Endothelial cell of umbilical vein (primary cell): ENCODE measurements at regions not wholly inside any gene's neighbourhood (a gene's known extent, or its start where the extent isn't known, plus 50 kb on each side); places are given as distances from the start of the nearest gene placed in this dataset.

ENCODE experiments used
- BruUV-seq: library from RNA; stranded (reverse); fragments of 400-500 nt; replicated peaks from 2 replicates; lab custom pipeline; 2021; lab: Mats Ljungman, UMichigan
- CTCF ChIA-PET: fragments of 300-600, 350-600 bp; sonication (Branson Sonifier 250); formaldehyde crosslinking; loops from one replicate; lab custom pipeline; 2021; ENCODE audit warnings: antibody characterized with exemption, inconsistent platforms; lab: Charles Lee
- POLR2A ChIA-PET: fragments of 300-600, 350-600 bp; sonication (Branson Sonifier 250); formaldehyde crosslinking; loops from one replicate; lab custom pipeline; 2021; ENCODE audit warnings: antibody characterized with exemption, inconsistent platforms; lab: Charles Lee
- DNase-seq: peaks from one replicate; pipeline ENCODE4 v3.0.0-alpha.2; 2011; ENCODE audit warnings: low read depth, low spot score
- FAIRE-seq: peaks from 2 replicates; lab custom pipeline; 2011; peaks lifted over from hg19 to GRCh38; lab: Jason Lieb, UNC
- H2AFZ ChIP-seq: 2 replicates; pipeline ENCODE4 v1.6.0; 2012; ENCODE audit warnings: low read depth, low read length, control low read depth, inconsistent platforms
- H3K27ac ChIP-seq: 2 replicates; pipeline ENCODE4 v1.5.1; 2011; ENCODE audit warnings: low read depth, mild to moderate bottlenecking, control low read depth, low read length, moderate library complexity; ENCODE audit not compliant: insufficient read depth
- H3K27me3 ChIP-seq, 2 experiments: 2 replicates each; pipeline versions ENCODE4 v1.6.0 to v1.6.1; 2011; ENCODE audit warnings: low read length in 2 of 2, mixed read lengths in 1 of 2; ENCODE audit not compliant: control insufficient read depth in 2 of 2, insufficient read depth in 2 of 2
- H3K36me3 ChIP-seq, 2 experiments: 2 replicates in 1 of 2; 3 replicates in 1 of 2; pipeline ENCODE4 v1.5.1; 2011; ENCODE audit warnings: low read length in 2 of 2, mild to moderate bottlenecking in 1 of 2, moderate library complexity in 1 of 2; ENCODE audit not compliant: control insufficient read depth in 2 of 2, insufficient read depth in 2 of 2; ENCODE audit errors: extremely low read depth in 1 of 2
- H3K4me1 ChIP-seq: 3 replicates; pipeline ENCODE4 v1.5.1; 2011; ENCODE audit warnings: mild to moderate bottlenecking, low read length; ENCODE audit not compliant: control insufficient read depth, insufficient read depth; ENCODE audit errors: extremely low read depth
- H3K4me2 ChIP-seq: 2 replicates; pipeline ENCODE4 v1.6.1; 2011; ENCODE audit warnings: low read length, control low read depth, mixed read lengths; ENCODE audit not compliant: insufficient read depth
- H3K4me3 ChIP-seq, 3 experiments: fragments of 200-600 bp in 1 of 3; sonication (generic), shearing (Covaris generic) in 1 of 3; replicated peaks in 1 of 3; 2 replicates each; pipeline ENCODE4 v1.5.1; 2011 to 2016; ENCODE audit warnings: control low read depth in 3 of 3, low read length in 3 of 3, mild to moderate bottlenecking in 2 of 3, inconsistent platforms in 1 of 3, low read depth in 1 of 3, moderate library complexity in 1 of 3; ENCODE audit not compliant: insufficient read depth in 1 of 3
- H3K79me2 ChIP-seq: 2 replicates; pipeline ENCODE4 v1.6.0; 2012; ENCODE audit warnings: low read length, inconsistent platforms; ENCODE audit not compliant: control insufficient read depth, insufficient read depth
- H3K9ac ChIP-seq: replicated peaks from 2 replicates; pipeline ENCODE3; 2011; ENCODE audit warnings: low read length, control low read depth; ENCODE audit not compliant: insufficient read depth; ENCODE audit errors: extremely low read depth
- H3K9me1 ChIP-seq: replicated peaks from 3 replicates; pipeline ENCODE4 v1.6.0; 2011; ENCODE audit warnings: mild to moderate bottlenecking, low read length; ENCODE audit not compliant: control insufficient read depth, insufficient read depth; ENCODE audit errors: extremely low read depth
- H3K9me3 ChIP-seq: replicated peaks from 2 replicates; pipeline ENCODE4 v1.5.1; 2012; ENCODE audit warnings: low read length, inconsistent platforms; ENCODE audit not compliant: control insufficient read depth, insufficient read depth
- H4K20me1 ChIP-seq: replicated peaks from 2 replicates; pipeline ENCODE3; 2011; ENCODE audit warnings: mild to moderate bottlenecking, low read length; ENCODE audit not compliant: control insufficient read depth, insufficient read depth; ENCODE audit errors: extremely low read depth
- CTCF ChIP-seq, 2 donors: IDR thresholded peaks; 1 replicate in 1 of 2; 2 replicates in 1 of 2; pipeline ENCODE4 v1.5.1; 2011; ENCODE audit warnings: low read length in 2 of 2, mild to moderate bottlenecking in 2 of 2, moderate library complexity in 2 of 2, control low read depth in 1 of 2, inconsistent platforms in 1 of 2, low read depth in 1 of 2; ENCODE audit not compliant: insufficient read depth in 1 of 2; ENCODE audit errors: extremely low read depth in 1 of 2
- EZH2 ChIP-seq: IDR thresholded peaks from 2 replicates; pipeline ENCODE4 v1.6.1; 2012; ENCODE audit warnings: borderline replicate concordance, low read depth, mild to moderate bottlenecking, moderate library complexity, low read length, inconsistent platforms; ENCODE audit not compliant: severe bottlenecking
- FOS ChIP-seq: IDR thresholded peaks from 2 replicates; pipeline ENCODE4 v1.6.1; 2011; ENCODE audit warnings: mild to moderate bottlenecking, low read length, moderate library complexity, borderline replicate concordance; ENCODE audit not compliant: insufficient read depth
- GATA2 ChIP-seq: IDR thresholded peaks from 2 replicates; pipeline ENCODE4 v1.7.0; 2011; ENCODE audit warnings: low read depth, mild to moderate bottlenecking, moderate library complexity, mixed read lengths, low read length; ENCODE audit not compliant: insufficient read length, insufficient read depth
- JUN ChIP-seq: IDR thresholded peaks from 2 replicates; pipeline ENCODE4 v1.6.1; 2011; ENCODE audit warnings: borderline replicate concordance, low read depth; ENCODE audit not compliant: insufficient read length, insufficient read depth
- MAX ChIP-seq: IDR thresholded peaks from 2 replicates; pipeline ENCODE4 v1.6.1; 2011; ENCODE audit not compliant: insufficient read depth, insufficient read length
- MYC ChIP-seq: IDR thresholded peaks from one replicate; pipeline ENCODE4 v1.6.1; 2011; ENCODE audit warnings: mild to moderate bottlenecking, low read depth, low read length
- POLR2A ChIP-seq: IDR thresholded peaks from 2 replicates; pipeline ENCODE4 v1.6.1; 2012; ENCODE audit warnings: low read depth, mild to moderate bottlenecking, control low read depth, low read length
- POLR2AphosphoS5 ChIP-seq: IDR thresholded peaks from 2 replicates; pipeline ENCODE4 v1.6.1; 2012; ENCODE audit warnings: low read depth, mild to moderate bottlenecking, control low read depth, low read length, moderate library complexity; ENCODE audit not compliant: insufficient read depth
- dilution Hi-C: fragments of 300-500 bp; cut with MboI; formaldehyde crosslinking; loops from one replicate; pipeline ENCODE4 v1.15.0; 2019; ENCODE audit warnings: low sequenced_read_pairs; ENCODE audit not compliant: extremely low pct_ligation_motif_present
- intact Hi-C: fragments of 100-400 bp; cut with micrococcal nuclease; formaldehyde crosslinking; loops from one replicate; pipeline ENCODE4 v1.10.0; 2022

- BruUV-seq = no TSS peak
- DNase-seq (no peak), FAIRE-seq (no peak)
- POLR2A ChIA-PET = no interaction called here
- H3K9me3 ChIP-seq = peaks cover 2% of the 10 kb centered on the region
- dilution Hi-C loops = no loop called here
- H3K27ac ChIP-seq = no peak overlapping the region
- no peaks in the 10 kb centered on the region for H4K20me1 ChIP-seq
- no peaks in the 10 kb centered on the region for H3K79me2 ChIP-seq
- H3K9ac ChIP-seq = no peak overlapping the region
- H3K4me3 ChIP-seq = no peak overlapping the region
- H3K4me2 ChIP-seq = no peak overlapping the region
- no peak for TF ChIP-seq GATA2
- TF ChIP-seq JUN = no peak
- TF ChIP-seq CTCF (IDR thresholded peaks at IDR 0.05; ENCODE audit: extremely low read depth in 1 of 2, insufficient read depth in 1 of 2, low read depth in 1 of 2, low read length in 2 of 2) = no peak
- TF ChIP-seq MYC = no peak
- TF ChIP-seq POLR2A = no peak
- no peaks in the 10 kb centered on the region for H3K27me3 ChIP-seq
- H2AFZ ChIP-seq = no peak overlapping the region
- no peaks in the 10 kb centered on the region for H3K36me3 ChIP-seq
- intact Hi-C loops = no loop called here
- H3K9me1 ChIP-seq = no peaks in the 10 kb centered on the region
- H3K4me1 ChIP-seq = no peaks in the 10 kb centered on the region
- CTCF ChIA-PET = no interaction called here
Measured at GRCh38 chr7:85954961-85955360, 688.7 kb upstream of the GRM3 start.

- Histone ChIP-seq H3K4me1 (no peaks in the 10 kb centered on the region), H2AFZ (no peak overlapping the region), H3K9me1 (no peaks in the 10 kb centered on the region), H3K27ac (no peak overlapping the region), H3K4me3 (no peak overlapping the region), H3K79me2 (no peaks in the 10 kb centered on the region), H3K27me3 (no peaks in the 10 kb centered on the region), H3K36me3 (no peaks in the 10 kb centered on the region), H4K20me1 (no peaks in the 10 kb centered on the region), H3K9ac (no peak overlapping the region), H3K9me3 (peaks cover 2% of the 10 kb centered on the region), H3K4me2 (no peak overlapping the region)
- dilution Hi-C loops (no loop called here), intact Hi-C loops (no loop called here)
- ChIA-PET CTCF (no interaction called here), POLR2A (no interaction called here)
- no peak for FAIRE-seq
- no peak for TF ChIP-seq POLR2AphosphoS5
- no peak for TF ChIP-seq MYC
- TF ChIP-seq FOS = no peak
- TF ChIP-seq GATA2 = no peak
- no peak for TF ChIP-seq POLR2A
- TF ChIP-seq MAX = no peak
- TF ChIP-seq EZH2 = no peak
- TF ChIP-seq CTCF (IDR thresholded peaks at IDR 0.05; ENCODE audit: extremely low read depth in 1 of 2, insufficient read depth in 1 of 2, low read depth in 1 of 2, low read length in 2 of 2) = no peak
- TF ChIP-seq JUN = no peak
- no TSS peak for BruUV-seq
- DNase-seq = no peak
Measured at GRCh38 chr7:85950871-85951270, 692.8 kb upstream of the GRM3 start.
